Keratinocyte (primary cell): ENCODE measurements at regions not wholly inside any gene's neighbourhood (a gene's known extent, or its start where the extent isn't known, plus 50 kb on each side); places are given as distances from the start of the nearest gene placed in this dataset.

Experiments
- CTCF ChIP-seq, 3 experiments: IDR thresholded peaks in 1 of 3; conservative IDR thresholded peaks in 1 of 3; optimal IDR thresholded peaks in 1 of 3; 2 replicates in 2 of 3; 3 replicates in 1 of 3; pipeline versions ENCODE3 to v1.5.1; 2011; ENCODE audit warnings: low read length in 3 of 3, mild to moderate bottlenecking in 3 of 3, moderate library complexity in 2 of 3, control low read depth in 1 of 3, inconsistent platforms in 1 of 3; ENCODE audit not compliant: insufficient read depth in 2 of 3; ENCODE audit errors: extremely low read depth in 1 of 3
- EZH2 ChIP-seq: IDR thresholded peaks from one replicate; pipeline ENCODE4 v1.6.1; 2012; ENCODE audit warnings: inconsistent platforms, mild to moderate bottlenecking, low read length, moderate library complexity

- no peak for TF ChIP-seq CTCF (optimal IDR thresholded peaks at IDR 0.05 in 1 of 3, IDR thresholded peaks at IDR 0.05 in 1 of 3, conservative IDR thresholded peaks at IDR 0.05 in 1 of 3; ENCODE audit: extremely low read depth in 1 of 3, insufficient read depth in 2 of 3, low read length in 3 of 3)
- no peak for TF ChIP-seq EZH2
Measured at GRCh38 chr11:91170711-91171110, 947.9 kb upstream of the CHORDC1 start.
